HG02763 (cell line): ENCODE measurements at regions not wholly inside any gene's neighbourhood (a gene's known extent, or its start where the extent isn't known, plus 50 kb on each side); places are given as distances from the start of the nearest gene placed in this dataset.
"Not testable (repeated sequence)": the region's sequence is repeated elsewhere in the genome, so short reads cannot be mapped to it uniquely, and the experiment has no call there.

ENCODE experiments used
- ATAC-seq: cut with Tn5 transposase; IDR thresholded peaks from one replicate; pipeline ENCODE4 v1.9.1; 2021; ENCODE audit warnings: mild to moderate bottlenecking, moderate library complexity; ENCODE audit not compliant: unreplicated experiment

DNA sequence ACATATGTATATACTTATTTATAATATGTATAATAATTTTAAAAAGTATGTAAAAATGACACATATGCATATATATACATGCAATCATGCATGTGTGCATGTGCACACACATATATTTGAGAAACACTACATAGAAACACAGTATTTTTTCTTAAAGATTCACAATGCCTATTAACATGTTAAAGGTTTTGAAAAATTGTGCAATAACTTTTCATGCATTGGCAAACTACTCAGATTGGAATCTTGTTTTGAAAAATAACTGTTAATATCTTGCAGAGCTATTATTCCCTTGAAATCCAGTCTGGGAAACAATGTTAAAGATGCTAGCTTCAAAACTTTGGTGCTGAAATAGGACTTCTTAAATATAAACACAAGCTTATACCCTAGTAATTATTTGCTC lies 256.2 kb upstream of the P2RY1 start:
- no peak for ATAC-seq

DNA sequence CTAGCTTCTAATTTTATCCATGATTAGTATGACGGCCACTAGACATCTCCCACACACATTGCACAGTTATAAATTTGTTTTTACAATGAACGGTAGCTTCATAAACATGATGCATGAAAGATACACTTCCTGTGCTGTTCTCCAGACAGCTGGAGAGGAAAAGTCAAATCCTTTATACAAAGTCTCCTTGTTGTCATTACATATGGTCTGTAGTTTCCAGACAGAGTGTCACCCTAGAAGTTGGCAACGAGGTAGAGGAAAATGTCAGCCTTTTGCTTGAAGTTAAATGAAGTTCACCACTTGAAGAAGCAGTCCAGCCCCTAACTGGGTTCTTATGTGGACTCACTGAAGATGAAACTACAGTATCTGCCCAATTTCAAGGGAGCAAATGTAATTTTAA lies 253.0 kb upstream of the P2RY1 start:
- ATAC-seq: no peak

DNA sequence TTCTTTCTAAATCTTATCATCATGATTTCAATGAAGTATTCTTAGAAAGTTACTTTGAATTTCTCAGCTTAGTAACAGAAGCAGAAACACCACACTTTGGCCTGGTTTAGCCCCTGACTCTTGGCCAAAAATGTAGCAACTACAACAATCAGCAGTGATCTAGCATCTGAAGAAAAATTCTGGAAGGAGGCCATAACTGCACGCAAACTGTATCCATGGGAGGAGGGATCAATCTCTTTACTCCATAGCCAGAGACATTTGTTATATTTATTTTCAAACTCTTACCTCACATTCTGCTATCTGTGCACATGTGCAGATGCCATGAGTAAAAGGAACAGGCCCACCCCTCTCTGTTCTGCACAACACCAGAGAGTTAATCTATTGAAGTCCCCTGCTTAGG lies 251.0 kb upstream of the P2RY1 start:
- ATAC-seq: no peak

DNA sequence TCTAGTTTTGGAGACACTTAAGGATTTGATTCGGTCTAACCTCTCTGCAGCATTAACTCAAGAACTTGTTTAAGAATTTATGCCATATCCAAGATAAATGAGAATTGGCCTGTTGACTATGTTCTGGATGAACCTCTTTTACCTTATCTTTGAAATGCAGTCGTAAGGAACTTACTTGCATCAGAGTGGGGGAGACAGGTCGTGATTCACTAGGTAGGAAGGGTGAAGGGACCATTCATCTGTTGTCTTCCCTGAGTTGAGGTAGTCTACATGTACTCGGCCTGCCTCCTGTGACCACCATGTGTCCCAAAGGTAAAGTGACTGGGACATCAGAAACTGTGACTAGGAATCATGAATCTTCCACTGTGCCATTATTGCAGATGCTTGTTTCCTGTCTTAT lies 248.0 kb upstream of the P2RY1 start:
- no peak for ATAC-seq

DNA sequence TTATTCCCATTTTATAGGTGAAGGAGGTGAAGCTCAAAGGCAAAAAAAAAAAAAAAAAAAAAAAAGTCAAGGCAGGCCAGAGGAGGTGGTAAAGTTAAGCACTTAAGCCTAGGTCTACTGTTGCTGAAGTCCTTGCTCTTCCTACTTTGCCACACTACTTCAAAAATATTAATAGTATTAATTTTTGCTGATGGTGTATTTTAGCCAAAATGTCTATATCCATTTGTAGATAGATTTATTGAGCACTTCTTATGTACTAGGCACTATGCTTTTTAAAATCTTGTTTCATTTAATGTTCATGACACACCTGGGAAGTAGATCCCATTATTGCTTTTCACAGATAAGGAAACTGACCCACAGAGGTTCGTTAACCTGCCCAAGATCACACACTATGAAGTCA lies 247.1 kb upstream of the P2RY1 start:
- ATAC-seq: no peak

DNA sequence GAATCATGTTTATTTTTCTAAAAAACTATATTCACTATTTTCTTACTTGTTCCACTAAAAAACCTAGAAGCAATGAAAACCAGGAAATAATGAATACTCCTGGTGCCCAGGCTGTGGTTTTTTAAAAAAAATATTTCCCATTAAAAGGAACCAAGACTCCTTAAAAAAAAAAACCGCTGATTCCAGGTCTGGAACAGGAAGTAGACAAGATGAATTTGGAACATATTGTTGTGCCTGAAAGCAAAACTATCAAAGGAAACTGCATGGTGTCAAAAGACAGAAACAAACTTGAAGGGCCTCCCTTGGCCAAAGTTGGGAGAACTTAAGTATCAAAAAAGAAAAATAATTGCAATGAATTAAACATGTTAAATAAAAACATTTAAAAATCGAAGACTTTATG lies 245.3 kb upstream of the P2RY1 start:
- ATAC-seq: no peak

DNA sequence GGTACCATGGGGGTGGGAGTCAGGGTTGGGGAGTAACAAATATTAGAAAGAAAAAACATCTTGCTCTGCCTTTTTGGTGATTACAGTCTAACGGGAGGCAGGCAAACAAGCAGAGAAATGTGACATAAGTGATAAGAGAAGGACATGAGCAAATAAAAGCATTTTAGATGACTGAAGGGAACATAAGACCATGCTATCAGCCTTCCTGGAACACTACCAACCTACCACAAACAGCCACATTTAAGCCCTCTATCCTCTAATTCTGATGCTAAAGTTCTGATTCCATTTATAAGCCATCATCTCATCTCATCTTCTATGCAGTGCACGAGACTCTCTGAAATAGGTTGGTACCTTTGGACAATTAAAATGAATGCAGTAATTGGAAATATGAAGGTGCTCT lies 243.4 kb upstream of the P2RY1 start:
- no peak for ATAC-seq

DNA sequence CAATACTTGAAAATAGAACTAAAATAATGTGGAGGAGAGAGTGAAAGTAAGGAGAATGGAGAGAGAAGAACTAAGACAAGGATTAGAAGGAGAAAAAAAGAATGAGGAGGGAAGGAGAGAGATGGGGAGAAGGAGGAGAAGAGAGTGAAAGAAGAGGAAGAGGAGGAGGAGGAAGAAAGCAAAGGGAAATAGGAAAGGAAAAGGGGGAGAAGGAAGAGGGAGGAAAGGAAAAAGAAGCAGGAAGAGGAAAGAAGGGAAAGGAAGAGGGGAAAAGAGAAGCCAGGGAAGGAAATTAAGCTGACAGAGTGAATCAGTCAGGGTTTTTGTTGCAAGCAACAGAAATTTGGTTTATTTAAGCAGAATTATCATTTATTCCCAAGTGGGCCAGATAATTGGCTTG lies 241.7 kb upstream of the P2RY1 start:
- no peak for ATAC-seq

DNA sequence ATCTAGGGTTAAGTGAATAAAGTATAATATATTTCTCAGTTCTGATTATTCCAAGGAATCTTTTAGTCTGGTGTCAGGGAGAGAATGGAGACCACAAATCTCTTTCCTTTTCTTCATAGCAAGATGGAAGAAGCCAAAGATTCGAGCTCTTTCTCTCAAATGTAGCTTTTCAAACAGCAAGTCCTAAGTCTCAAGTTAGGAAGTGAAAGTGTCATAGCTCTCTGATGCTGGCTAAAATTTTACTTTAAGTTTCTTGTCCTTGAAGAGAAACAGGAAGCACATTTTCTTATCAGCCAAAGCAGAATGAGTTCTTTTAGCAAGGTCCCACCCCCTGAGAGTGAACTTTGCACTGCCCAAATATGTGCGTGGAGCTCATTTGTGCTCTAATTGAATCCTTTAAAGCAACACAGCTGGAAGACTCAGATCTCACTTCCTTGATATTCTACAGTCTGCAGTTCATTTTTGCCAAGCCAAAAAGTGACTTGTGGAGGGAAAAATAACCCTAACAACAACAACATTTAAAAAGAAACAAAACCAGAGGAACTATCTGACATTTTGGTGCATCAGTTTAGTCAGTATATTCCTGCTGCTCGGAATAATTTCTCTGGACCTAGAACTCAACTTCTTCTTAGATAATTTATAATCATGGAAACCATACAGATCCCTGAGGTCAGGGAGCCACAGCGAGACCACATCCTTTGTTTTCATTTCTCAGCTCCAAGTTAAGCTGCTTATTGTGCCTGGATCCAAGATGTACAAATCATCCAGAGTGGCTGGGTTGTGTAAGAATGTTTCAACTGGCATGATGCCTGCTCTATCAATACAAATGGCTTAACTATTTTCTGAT lies 238.7 kb upstream of the P2RY1 start:
- ATAC-seq: peak; percentile 99

- ATAC-seq: not testable (repeated sequence)
Measured at GRCh38 chr3:152596832-152597231, 238.1 kb upstream of the P2RY1 start.

- no peak for ATAC-seq
Measured at GRCh38 chr3:152606146-152606545, 228.8 kb upstream of the P2RY1 start.

DNA sequence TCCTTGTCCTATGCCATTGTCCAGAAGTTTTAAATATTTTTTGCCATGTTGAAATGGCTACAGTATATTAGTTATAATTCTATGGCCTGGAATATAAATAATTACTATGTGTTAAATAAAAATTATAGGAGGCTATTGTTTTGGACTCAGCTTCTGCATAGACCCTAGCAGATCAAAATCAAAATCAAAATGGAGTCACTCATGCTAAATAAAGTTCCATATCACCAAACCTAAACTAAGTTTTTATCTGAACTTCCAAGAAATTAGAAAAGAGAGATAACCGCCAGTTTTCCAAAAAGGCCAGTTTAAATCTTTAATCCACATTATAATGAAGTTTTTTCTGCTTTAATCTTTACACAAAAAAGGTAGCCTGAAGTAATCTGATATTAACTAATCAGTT lies 227.8 kb upstream of the P2RY1 start:
- ATAC-seq: no peak

DNA sequence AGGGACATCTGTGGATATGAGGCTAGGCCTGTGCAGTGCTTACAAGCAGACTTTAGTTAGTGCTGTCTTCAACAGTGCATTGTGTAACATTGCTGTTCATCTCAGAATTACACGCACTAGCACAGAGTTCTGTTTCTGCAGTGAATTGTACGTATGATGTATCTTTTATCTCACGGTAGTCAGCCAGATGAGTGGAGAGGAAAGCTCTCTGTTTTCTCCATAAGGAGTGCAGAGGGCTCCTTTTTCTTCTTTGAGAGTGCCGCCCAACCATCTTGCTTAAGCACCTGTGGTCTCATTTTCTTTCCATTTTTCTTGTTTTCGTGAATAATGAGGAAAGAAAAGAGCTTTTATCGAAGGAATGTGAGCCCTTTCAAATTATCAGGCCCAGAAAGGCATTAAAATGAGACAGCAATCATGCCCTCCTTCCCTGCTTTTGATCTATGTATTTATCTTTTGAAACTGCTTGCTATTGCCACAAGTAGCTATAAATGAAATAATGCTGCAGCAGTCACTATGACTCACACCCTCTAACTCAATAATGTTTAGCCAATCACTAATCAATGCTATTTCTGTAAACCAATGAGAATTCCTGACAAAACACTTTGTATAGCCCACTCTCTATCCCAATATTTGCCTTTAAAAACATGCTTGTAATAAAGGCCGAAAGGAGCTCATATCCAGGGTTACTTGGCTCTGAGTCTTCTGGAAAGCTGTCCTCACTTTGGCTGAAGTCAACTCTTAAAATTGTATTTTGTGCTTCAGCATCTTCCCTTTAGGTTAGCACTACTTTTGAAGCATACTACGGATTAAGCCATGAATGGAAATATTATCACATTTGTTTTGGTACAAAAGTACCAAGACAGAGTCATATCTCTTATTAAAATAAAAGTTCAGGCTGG lies 226.0 kb upstream of the P2RY1 start:
- ATAC-seq: no peak

GRCh38 chr3:152609891-152610290 lies 225.0 kb upstream of the P2RY1 start:
- ATAC-seq: no peak

DNA sequence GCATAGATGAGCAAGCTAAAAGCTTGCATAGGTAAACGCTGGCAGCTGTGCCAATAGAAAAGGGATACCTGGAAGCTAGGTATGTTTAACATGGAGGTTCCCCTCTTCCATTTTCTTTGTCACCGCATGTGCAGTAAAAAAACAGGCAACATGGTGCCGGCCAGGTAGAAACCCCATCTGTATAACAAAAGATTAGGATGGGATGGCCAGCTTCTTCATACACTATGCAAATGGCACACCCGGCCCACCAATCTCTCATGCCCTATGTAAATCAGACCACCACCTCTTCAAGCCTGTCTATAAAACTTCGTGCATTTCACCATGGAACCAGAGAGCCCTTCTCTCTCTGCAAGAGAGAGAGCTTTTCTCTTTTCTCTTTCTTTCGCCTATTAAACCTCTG lies 224.3 kb upstream of the P2RY1 start:
- ATAC-seq: no peak

- ATAC-seq: no peak
Measured at GRCh38 chr3:152611905-152612304, 223.0 kb upstream of the P2RY1 start.

DNA sequence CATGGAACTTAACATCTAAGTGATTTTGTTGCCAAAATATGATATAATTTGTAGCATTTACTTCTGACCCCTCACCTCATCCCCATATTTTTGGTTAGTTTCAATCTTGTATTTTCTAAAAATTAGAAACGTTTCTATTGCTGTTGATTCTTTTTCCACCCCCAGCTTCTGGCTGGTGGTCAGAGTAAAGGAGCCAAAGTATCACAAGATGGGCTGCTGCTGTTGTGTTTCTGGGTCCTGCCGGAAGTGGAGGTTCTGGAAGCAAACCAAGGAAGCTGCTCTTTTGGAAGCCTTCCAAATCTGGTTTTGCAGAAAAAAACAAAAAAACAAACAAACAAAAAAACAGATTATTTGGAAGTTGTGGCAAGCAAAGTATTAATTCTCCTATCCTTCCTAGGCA lies 221.1 kb upstream of the P2RY1 start:
- ATAC-seq: no peak

DNA sequence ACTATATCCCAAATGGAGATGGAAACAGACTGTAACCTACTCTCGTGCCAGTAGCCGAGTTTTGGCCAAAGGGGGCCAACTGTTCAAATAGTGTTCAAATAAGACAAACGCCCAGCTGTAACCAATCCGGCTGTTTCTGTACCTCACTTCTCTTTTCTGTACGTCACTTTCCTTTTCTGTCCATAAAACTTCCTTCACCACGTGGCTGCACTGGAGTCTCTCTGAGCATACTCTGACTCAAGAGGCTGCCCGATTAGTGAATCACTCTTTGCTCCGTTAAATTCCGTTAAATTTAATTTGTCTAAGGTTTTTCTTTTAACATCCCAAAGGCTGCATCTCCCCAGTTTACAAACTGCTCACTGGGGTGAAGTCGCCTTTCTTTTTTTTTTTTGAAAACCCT lies 219.2 kb upstream of the P2RY1 start:
- ATAC-seq: no peak

- ATAC-seq: no peak
Measured at GRCh38 chr3:152617609-152618008, 217.3 kb upstream of the P2RY1 start.

- ATAC-seq: no peak
Measured at GRCh38 chr3:152618529-152618928, 216.4 kb upstream of the P2RY1 start.

- ATAC-seq: no peak
Measured at GRCh38 chr3:152619691-152620090, 215.2 kb upstream of the P2RY1 start.

DNA sequence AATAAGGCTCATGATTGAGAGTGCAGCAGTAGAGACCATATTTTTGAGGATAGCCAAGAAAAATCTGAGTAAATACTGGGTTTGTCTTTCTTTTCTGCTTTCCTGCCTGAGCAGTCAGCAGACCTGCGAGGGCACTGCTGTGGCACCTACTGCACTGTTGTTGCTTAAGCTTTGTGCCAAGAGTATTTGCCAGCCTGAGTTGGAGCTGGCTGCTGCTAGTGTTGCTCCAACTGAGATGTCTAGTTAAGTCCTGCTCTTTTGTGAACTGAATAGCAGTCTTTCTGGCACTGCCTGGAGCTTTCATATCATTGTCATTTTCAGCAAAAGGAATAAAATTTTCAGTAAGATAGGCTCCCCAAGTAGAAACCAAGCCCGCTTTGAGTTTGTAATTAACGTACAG lies 214.5 kb upstream of the P2RY1 start:
- ATAC-seq: no peak
